GM21447 (cell line): ENCODE measurements at regions not wholly inside any gene's neighbourhood (a gene's known extent, or its start where the extent isn't known, plus 50 kb on each side); places are given as distances from the start of the nearest gene placed in this dataset.
"Not testable (repeated sequence)": the region's sequence is repeated elsewhere in the genome, so short reads cannot be mapped to it uniquely, and the experiment has no call there.

ENCODE experiments used
- ATAC-seq: cut with Tn5 transposase; IDR thresholded peaks from one replicate; pipeline ENCODE4 v1.9.1; 2021; ENCODE audit not compliant: unreplicated experiment

- ATAC-seq: no peak
Measured at GRCh38 chr3:139131951-139132350, 87.3 kb upstream of the PRR23C start.

- no peak for ATAC-seq
Measured at GRCh38 chr3:139132976-139133375, 88.3 kb upstream of the PRR23C start.

- ATAC-seq: no peak
Measured at GRCh38 chr3:139134678-139135372, 90.1 kb upstream of the PRR23C start.

GRCh38 chr3:139135657-139136056 is 91.0 kb upstream of the PRR23C start:
- ATAC-seq: no peak

GRCh38 chr3:139136469-139137202 is 91.9 kb upstream of the PRR23C start:
- no peak for ATAC-seq

- no peak for ATAC-seq
Measured at GRCh38 chr3:139140553-139140952, 95.9 kb upstream of the PRR23C start.

GRCh38 chr3:139145980-139146379 is 101.3 kb upstream of the PRR23C start:
- not testable (repeated sequence) for ATAC-seq

- ATAC-seq: no peak
Measured at GRCh38 chr3:139151530-139151929, 106.8 kb upstream of the PRR23C start.

GRCh38 chr3:139153434-139153833 is 108.7 kb upstream of the PRR23C start:
- not testable (repeated sequence) for ATAC-seq

GRCh38 chr3:139157161-139157932 is 112.7 kb upstream of the PRR23C start:
- no peak for ATAC-seq

GRCh38 chr3:139159356-139159755 is 114.7 kb upstream of the PRR23C start:
- ATAC-seq: no peak

- ATAC-seq: no peak
Measured at GRCh38 chr3:139173372-139174108, 128.8 kb upstream of the PRR23C start.

GRCh38 chr3:139180489-139180888 is 135.8 kb upstream of the PRR23C start:
- ATAC-seq: no peak

- ATAC-seq: no peak
Measured at GRCh38 chr3:139182143-139182542, 137.5 kb upstream of the PRR23C start.

- ATAC-seq: no peak
Measured at GRCh38 chr3:139182598-139182997, 137.9 kb upstream of the PRR23C start.

- ATAC-seq: no peak
Measured at GRCh38 chr3:139185527-139185926, 140.8 kb upstream of the PRR23C start.

GRCh38 chr3:139187154-139187553 is 142.5 kb upstream of the PRR23C start:
- ATAC-seq: no peak

GRCh38 chr3:139187648-139188047 is 143.0 kb upstream of the PRR23C start:
- no peak for ATAC-seq

- ATAC-seq: no peak
Measured at GRCh38 chr3:139189943-139190342, 145.3 kb upstream of the PRR23C start.

GRCh38 chr3:139194421-139194820 is 149.4 kb upstream of the MRPS22 start:
- ATAC-seq: not testable (repeated sequence)

- ATAC-seq: not testable (repeated sequence)
Measured at GRCh38 chr3:139196146-139196545, 147.7 kb upstream of the MRPS22 start.
